ENCODE measurements at regions not wholly inside any gene's neighbourhood (a gene's known extent, or its start where the extent isn't known, plus 50 kb on each side); places are given as distances from the start of the nearest gene placed in this dataset.

GRCh38 chr18:77526962-77527361 lies 277.3 kb downstream of the GALR1 start:
- no peak for TF ChIP-seq EZH2phosphoT487 (IDR thresholded peaks at IDR 0.05; ENCODE audit: insufficient read depth, low read depth)
- no peak for TF ChIP-seq EZH2 (IDR thresholded peaks at IDR 0.05; ENCODE audit: insufficient read depth, poor library complexity, severe bottlenecking)
